ENCODE measurements at regions not wholly inside any gene's neighbourhood (a gene's known extent, or its start where the extent isn't known, plus 50 kb on each side); places are given as distances from the start of the nearest gene placed in this dataset.

DNA sequence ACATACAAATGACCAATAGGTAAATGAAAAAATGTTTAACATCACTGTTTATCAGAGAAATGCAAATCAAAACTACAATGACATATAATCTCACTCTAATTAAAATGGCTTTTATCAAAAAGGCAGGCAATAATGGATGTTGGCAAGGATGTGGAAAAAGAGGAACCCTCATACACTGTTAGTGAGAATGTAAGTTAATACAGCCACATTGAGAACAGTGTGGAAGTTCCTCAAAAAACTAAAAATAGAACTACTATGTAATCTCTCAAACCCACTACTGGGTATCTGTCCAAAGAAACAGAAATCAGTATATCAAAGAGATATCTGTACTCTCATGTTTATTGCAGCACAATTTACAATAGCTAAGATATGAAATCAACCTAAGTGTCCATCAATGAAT lies 165.9 kb upstream of the HHIP start:
- H3K79me2 ChIP-seq (ENCODE audit: control insufficient read depth, insufficient read depth, low read length): no peaks in the 10 kb centered on the region
- no peaks in the 10 kb centered on the region for H3K9me1 ChIP-seq (ENCODE audit: control insufficient read depth, insufficient read depth, low read length)
- H3K4me2 ChIP-seq (ENCODE audit: insufficient read depth, low read length): no peak overlapping the region
- H3K27ac ChIP-seq (ENCODE audit: extremely low read depth, low read depth, low read length): no peak overlapping the region
- no peaks in the 10 kb centered on the region for H3K4me1 ChIP-seq (replicated peaks in 1 of 2; ENCODE audit: control insufficient read depth in 2 of 2, insufficient read depth in 2 of 2, low read length in 2 of 2)
- no peak for DNase-seq (ENCODE audit: extremely low read depth in 1 of 4, low spot score in 3 of 4)
- H3K9ac ChIP-seq (ENCODE audit: insufficient read depth in 1 of 2, low read depth in 2 of 2, low read length in 2 of 2): no peak overlapping the region
- no peak for TF ChIP-seq MAFG (tag; conservative IDR thresholded peaks at IDR 0.05)
- no peak for TF ChIP-seq ETS2 (tag; IDR thresholded peaks at IDR 0.05; ENCODE audit: borderline replicate concordance, poor library complexity, severe bottlenecking)
- no peak for TF ChIP-seq HDAC3 (IDR thresholded peaks at IDR 0.05; ENCODE audit: borderline replicate concordance, partially characterized antibody)
- TF ChIP-seq LCOR (CRISPR knock-in tag; IDR thresholded peaks at IDR 0.05): no peak
- TF ChIP-seq CHD2 (IDR thresholded peaks at IDR 0.05; ENCODE audit: low read depth, low read length): no peak
- TF ChIP-seq FOXJ3 (CRISPR knock-in tag; IDR thresholded peaks at IDR 0.05): no peak
- no peak for TF ChIP-seq ZFP1 (CRISPR knock-in tag; IDR thresholded peaks at IDR 0.05)
- TF ChIP-seq HDAC6 (IDR thresholded peaks at IDR 0.05; ENCODE audit: low read depth, low read length): no peak
- no peak for TF ChIP-seq C11orf30 (IDR thresholded peaks at IDR 0.05; ENCODE audit: low read depth)
- intact Hi-C loops (cut with micrococcal nuclease) (no loop called here), in situ Hi-C loops (cut with MboI) (no loop called here)
- BruUV-seq (replicated peaks): no TSS peak
- no peaks in the 10 kb centered on the region for H3K27me3 ChIP-seq (ENCODE audit: control insufficient read depth in 2 of 2, insufficient read depth in 2 of 2, low read length in 2 of 2)
- no peak overlapping the region for H2AFZ ChIP-seq (ENCODE audit: low read depth, low read length)
- no peaks in the 10 kb centered on the region for H3K9me3 ChIP-seq (replicated peaks; ENCODE audit: control insufficient read depth, insufficient read depth, low read depth, low read length)
- H4K20me1 ChIP-seq (replicated peaks; ENCODE audit: control insufficient read depth, insufficient read depth, low read length): no peaks in the 10 kb centered on the region
- POLR2A ChIA-PET: no interaction called here
- CTCF ChIA-PET (ENCODE audit: low intra/inter-chr PET ratio): no interaction called here
- no peak for ATAC-seq
- no peak for FAIRE-seq
- H3K36me3 ChIP-seq (ENCODE audit: control insufficient read depth, insufficient read depth, low read length): no peaks in the 10 kb centered on the region
- no peak overlapping the region for H3K4me3 ChIP-seq

DNA sequence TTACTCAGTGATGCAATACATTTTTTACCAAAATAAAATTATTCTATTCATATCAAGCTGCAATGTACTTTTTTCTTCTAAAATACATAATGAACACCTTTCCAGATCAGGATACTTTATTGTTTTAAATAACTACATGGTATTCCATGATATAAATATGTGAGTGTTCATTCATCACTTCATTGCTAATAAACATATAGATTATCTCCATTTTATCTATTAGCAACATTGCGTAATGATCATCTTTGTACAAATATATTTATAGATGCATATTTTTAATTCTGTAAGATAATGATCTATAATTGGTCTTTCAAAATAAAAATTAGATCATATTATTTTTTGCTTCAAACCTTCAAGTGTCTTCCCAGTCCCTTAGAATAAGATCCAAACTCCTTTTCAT lies 156.1 kb upstream of the HHIP start:
- no peak for FAIRE-seq
- H3K4me2 ChIP-seq (ENCODE audit: insufficient read depth, low read length): no peak overlapping the region
- H4K20me1 ChIP-seq (replicated peaks; ENCODE audit: control insufficient read depth, insufficient read depth, low read length): no peaks in the 10 kb centered on the region
- BruUV-seq (replicated peaks): no TSS peak
- H2AFZ ChIP-seq (ENCODE audit: low read depth, low read length): no peak overlapping the region
- no peak for DNase-seq (ENCODE audit: extremely low read depth in 1 of 4, low spot score in 3 of 4)
- no peak for ATAC-seq
- H3K4me1 ChIP-seq (replicated peaks in 1 of 2; ENCODE audit: control insufficient read depth in 2 of 2, insufficient read depth in 2 of 2, low read length in 2 of 2): no peaks in the 10 kb centered on the region
- ChIA-PET CTCF (ENCODE audit: low intra/inter-chr PET ratio) (no interaction called here), POLR2A (no interaction called here)
- H3K79me2 ChIP-seq (ENCODE audit: control insufficient read depth, insufficient read depth, low read length): no peaks in the 10 kb centered on the region
- 14% methylated on average over 1 of the region's 1 CpG for WGBS (ENCODE audit: insufficient coverage, low coverage, missing lambda C conversion rate)
- in situ Hi-C loops (cut with MboI): no loop called here
- H3K9ac ChIP-seq (ENCODE audit: insufficient read depth in 1 of 2, low read depth in 2 of 2, low read length in 2 of 2): no peak overlapping the region
- no peaks in the 10 kb centered on the region for H3K9me3 ChIP-seq (replicated peaks; ENCODE audit: control insufficient read depth, insufficient read depth, low read depth, low read length)
- H3K9me1 ChIP-seq (ENCODE audit: control insufficient read depth, insufficient read depth, low read length): no peaks in the 10 kb centered on the region
- H3K27me3 ChIP-seq (ENCODE audit: control insufficient read depth in 2 of 2, insufficient read depth in 2 of 2, low read length in 2 of 2): no peaks in the 10 kb centered on the region
- no peak for TF ChIP-seq TAF1 (IDR thresholded peaks at IDR 0.05; ENCODE audit: control insufficient read depth, extremely low read depth, insufficient read depth, low read length, severe bottlenecking)
- TF ChIP-seq, protein P1, sequence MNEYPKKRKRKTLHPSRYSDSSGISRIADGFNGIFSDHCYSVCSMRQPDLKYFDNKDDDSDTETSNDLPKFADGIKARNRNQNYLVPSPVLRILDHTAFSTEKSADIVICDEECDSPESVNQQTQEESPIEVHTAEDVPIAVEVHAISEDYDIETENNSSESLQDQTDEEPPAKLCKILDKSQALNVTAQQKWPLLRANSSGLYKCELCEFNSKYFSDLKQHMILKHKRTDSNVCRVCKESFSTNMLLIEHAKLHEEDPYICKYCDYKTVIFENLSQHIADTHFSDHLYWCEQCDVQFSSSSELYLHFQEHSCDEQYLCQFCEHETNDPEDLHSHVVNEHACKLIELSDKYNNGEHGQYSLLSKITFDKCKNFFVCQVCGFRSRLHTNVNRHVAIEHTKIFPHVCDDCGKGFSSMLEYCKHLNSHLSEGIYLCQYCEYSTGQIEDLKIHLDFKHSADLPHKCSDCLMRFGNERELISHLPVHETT (CRISPR knock-in tag; conservative IDR thresholded peaks at IDR 0.05 in 1 of 2, IDR thresholded peaks at IDR 0.05 in 1 of 2): no peak
- TF ChIP-seq SMAD4 (CRISPR knock-in tag; conservative IDR thresholded peaks at IDR 0.05): no peak
- no peak for TF ChIP-seq CEBPG (CRISPR knock-in tag; IDR thresholded peaks at IDR 0.05)
- peak in 1 of 2 experiments; percentile 60; a peak in 1 of 4 replicates for TF ChIP-seq CEBPG (tag; conservative IDR thresholded peaks at IDR 0.05 in 1 of 2, IDR thresholded peaks at IDR 0.05 in 1 of 2)
- H3K27ac ChIP-seq (ENCODE audit: extremely low read depth, low read depth, low read length): no peak overlapping the region
- H3K4me3 ChIP-seq: no peak overlapping the region
- no peaks in the 10 kb centered on the region for H3K36me3 ChIP-seq (ENCODE audit: control insufficient read depth, insufficient read depth, low read length)
- intact Hi-C loops (cut with micrococcal nuclease): no loop called here
